ENCODE measurements at regions not wholly inside any gene's neighbourhood (a gene's known extent, or its start where the extent isn't known, plus 50 kb on each side); places are given as distances from the start of the nearest gene placed in this dataset.
"Not testable (repeated sequence)": the region's sequence is repeated elsewhere in the genome, so short reads cannot be mapped to it uniquely, and the experiment has no call there.

- DNase-seq (ENCODE audit: low read depth), result no peak
These were observed 193.5 kb upstream of the EYA4 start for GRCh38 chr6:133047706-133048105.

GRCh38 chr6:133051240-133051639 lies 189.9 kb upstream of the EYA4 start:
- no peak for DNase-seq (ENCODE audit: low read depth)

- no peak for DNase-seq (ENCODE audit: low read depth)
These were observed 188.7 kb upstream of the EYA4 start for GRCh38 chr6:133052465-133052864.

GRCh38 chr6:133055441-133055966 lies 185.7 kb upstream of the EYA4 start:
- DNase-seq (ENCODE audit: low read depth), result no peak

GRCh38 chr6:133057352-133057751 lies 183.8 kb upstream of the EYA4 start:
- no peak for DNase-seq (ENCODE audit: low read depth)

GRCh38 chr6:133062077-133062476 lies 179.1 kb upstream of the EYA4 start:
- DNase-seq (ENCODE audit: low read depth), result peak; percentile 51

- DNase-seq (ENCODE audit: low read depth), result no peak
These were observed 178.4 kb upstream of the EYA4 start for GRCh38 chr6:133062696-133063306.

GRCh38 chr6:133067960-133068359 lies 173.2 kb upstream of the EYA4 start:
- no peak for DNase-seq (ENCODE audit: low read depth)

GRCh38 chr6:133070410-133071043 lies 170.6 kb upstream of the EYA4 start:
- DNase-seq (ENCODE audit: low read depth), result no peak

- peak; percentile 9 for DNase-seq (ENCODE audit: low read depth)
These were observed 161.3 kb upstream of the EYA4 start for GRCh38 chr6:133079901-133080300.

- no peak for DNase-seq (ENCODE audit: low read depth)
These were observed 157.7 kb upstream of the EYA4 start for GRCh38 chr6:133083248-133083967.

GRCh38 chr6:133085471-133085870 lies 155.7 kb upstream of the EYA4 start:
- no peak for DNase-seq (ENCODE audit: low read depth)

- no peak for DNase-seq (ENCODE audit: low read depth)
These were observed 155.3 kb upstream of the EYA4 start for GRCh38 chr6:133085896-133086295.

GRCh38 chr6:133088931-133089695 lies 152.0 kb upstream of the EYA4 start:
- no peak for DNase-seq (ENCODE audit: low read depth)

- DNase-seq (ENCODE audit: low read depth), result no peak
These were observed 149.0 kb upstream of the EYA4 start for GRCh38 chr6:133092199-133092598.

- DNase-seq (ENCODE audit: low read depth), result no peak
These were observed 148.4 kb upstream of the EYA4 start for GRCh38 chr6:133092771-133093170.

- not testable (repeated sequence) for DNase-seq (ENCODE audit: low read depth)
These were observed 147.9 kb upstream of the EYA4 start for GRCh38 chr6:133093211-133093610.

GRCh38 chr6:133093956-133094355 lies 147.2 kb upstream of the EYA4 start:
- DNase-seq (ENCODE audit: low read depth), result no peak

GRCh38 chr6:133097208-133097607 lies 143.9 kb upstream of the EYA4 start:
- DNase-seq (ENCODE audit: low read depth), result no peak

- DNase-seq (ENCODE audit: low read depth), result peak; percentile 76
These were observed 141.6 kb upstream of the EYA4 start for GRCh38 chr6:133099573-133099972.

- no peak for DNase-seq (ENCODE audit: low read depth)
These were observed 140.3 kb upstream of the EYA4 start for GRCh38 chr6:133100865-133101264.

- peak; percentile 27 for DNase-seq (ENCODE audit: low read depth)
These were observed 139.4 kb upstream of the EYA4 start for GRCh38 chr6:133101790-133102189.
